Neural cell (in vitro differentiated cells): ENCODE measurements at regions not wholly inside any gene's neighbourhood (a gene's known extent, or its start where the extent isn't known, plus 50 kb on each side); places are given as distances from the start of the nearest gene placed in this dataset.

Experiments
- H2AFZ ChIP-seq: fragments of 200-600, 300-800 bp; sonication (generic), shearing (Covaris generic); 2 replicates; pipeline ENCODE4 v1.6.0; 2014; ENCODE audit warnings: low read depth, mild to moderate bottlenecking, antibody characterized with exemption, low read length, moderate library complexity
- H3F3A ChIP-seq: fragments of 200-600 bp; shearing (Covaris generic); 2 replicates; pipeline ENCODE4 v1.6.1; 2016; ENCODE audit warnings: mild to moderate bottlenecking, moderate library complexity, mixed read lengths, antibody characterized with exemption, low read length; ENCODE audit not compliant: insufficient read depth, poor library complexity, severe bottlenecking
- H3K27ac ChIP-seq: fragments of 200-600, 300-800 bp; sonication (generic), shearing (Covaris generic); 2 replicates; pipeline ENCODE4 v1.5.1; 2014; ENCODE audit warnings: mild to moderate bottlenecking, low read length, moderate library complexity
- H3K27me3 ChIP-seq: fragments of 300-800, 200-600 bp; sonication (generic), shearing (Covaris generic); 2 replicates; pipeline ENCODE4 v1.6.0; 2014; ENCODE audit warnings: mild to moderate bottlenecking, low read depth, low read length, moderate library complexity; ENCODE audit not compliant: insufficient read depth
- H3K36me3 ChIP-seq: fragments of 300-800, 200-600 bp; sonication (generic), shearing (Covaris generic); 2 replicates; pipeline ENCODE4 v1.5.1; 2014; ENCODE audit warnings: mild to moderate bottlenecking, antibody characterized with exemption, low read length, moderate library complexity; ENCODE audit not compliant: insufficient read depth
- H3K4me2 ChIP-seq: fragments of 300-800, 200-600 bp; sonication (generic), shearing (Covaris generic); 2 replicates; pipeline ENCODE4 v1.6.0; 2014; ENCODE audit warnings: mild to moderate bottlenecking, low read length
- H3K4me3 ChIP-seq: fragments of 300-800, 200-600 bp; sonication (generic), shearing (Covaris generic); 2 replicates; pipeline ENCODE4 v1.5.1; 2014; ENCODE audit warnings: mild to moderate bottlenecking, low read length, moderate library complexity
- H3K79me2 ChIP-seq: fragments of 200-600 bp; shearing (Covaris generic); replicated peaks from 2 replicates; pipeline ENCODE4 v1.6.0; 2014; ENCODE audit warnings: mild to moderate bottlenecking, low read length, moderate library complexity; ENCODE audit not compliant: insufficient read depth
- H3K9ac ChIP-seq: fragments of 300-800, 200-600 bp; sonication (generic), shearing (Covaris generic); 2 replicates; pipeline ENCODE4 v1.6.1; 2016; ENCODE audit warnings: mild to moderate bottlenecking, low read length, mixed read lengths
- H3K9me2 ChIP-seq: fragments of 200-600 bp; shearing (Covaris generic); 2 replicates; pipeline ENCODE4 v1.6.1; 2016; ENCODE audit warnings: mild to moderate bottlenecking, low read length, mixed read lengths; ENCODE audit not compliant: insufficient read depth
- H3K9me3 ChIP-seq: fragments of 200-600, 300-800 bp; sonication (generic), shearing (Covaris generic); 2 replicates; pipeline ENCODE4 v1.6.1; 2016; ENCODE audit warnings: mild to moderate bottlenecking, mixed run types, low read length, moderate library complexity, mixed read lengths
- H4K20me1 ChIP-seq: fragments of 200-600 bp; shearing (Covaris generic); 2 replicates; pipeline ENCODE4 v1.6.1; 2016; ENCODE audit warnings: mild to moderate bottlenecking, mixed run types; ENCODE audit not compliant: insufficient read depth
- EP300 ChIP-seq: fragments of 450-650 bp; conservative IDR thresholded peaks from 2 replicates; pipeline ENCODE4 v1.6.1; 2014; ENCODE audit warnings: antibody characterized with exemption, mild to moderate bottlenecking, moderate library complexity; ENCODE audit not compliant: poor library complexity, severe bottlenecking
- EZH2 ChIP-seq: fragments of 200-600, 300-800 bp; shearing (Covaris generic), sonication (generic); IDR thresholded peaks from 2 replicates; pipeline ENCODE4 v1.6.1; 2014; ENCODE audit warnings: antibody characterized with exemption, low read length, borderline replicate concordance, mild to moderate bottlenecking; ENCODE audit not compliant: insufficient read depth, poor library complexity, severe bottlenecking
- MXI1 ChIP-seq: fragments of 450-650 bp; conservative IDR thresholded peaks from 2 replicates; pipeline ENCODE4 v1.6.1; 2014; ENCODE audit warnings: antibody characterized with exemption, mild to moderate bottlenecking; ENCODE audit not compliant: poor library complexity, severe bottlenecking
- POLR2AphosphoS5 ChIP-seq: IDR thresholded peaks from 2 replicates; pipeline ENCODE4 v1.6.1; 2012
- RAD21 ChIP-seq: fragments of 450-650 bp; conservative IDR thresholded peaks from 2 replicates; pipeline ENCODE4 v1.6.1; 2014; ENCODE audit warnings: antibody characterized with exemption, mild to moderate bottlenecking, moderate library complexity
- SMC3 ChIP-seq: fragments of 450-650 bp; conservative IDR thresholded peaks from 2 replicates; pipeline ENCODE4 v1.6.1; 2014; ENCODE audit warnings: antibody characterized with exemption, mild to moderate bottlenecking, moderate library complexity; ENCODE audit not compliant: poor library complexity
- TAF1 ChIP-seq: IDR thresholded peaks from 2 replicates; pipeline ENCODE4 v1.6.1; 2012; ENCODE audit warnings: low read depth
- TF ChIP-seq, protein P1 (sequence below): fragments of 450-650 bp; IDR thresholded peaks from 2 replicates; pipeline ENCODE4 v1.5.1; 2014; ENCODE audit warnings: antibody characterized with exemption, mild to moderate bottlenecking, moderate library complexity; ENCODE audit not compliant: poor library complexity, severe bottlenecking
- TF ChIP-seq, protein P2 (sequence below): IDR thresholded peaks from 2 replicates; pipeline ENCODE4 v1.6.1; 2012; ENCODE audit warnings: borderline replicate concordance

DNA sequence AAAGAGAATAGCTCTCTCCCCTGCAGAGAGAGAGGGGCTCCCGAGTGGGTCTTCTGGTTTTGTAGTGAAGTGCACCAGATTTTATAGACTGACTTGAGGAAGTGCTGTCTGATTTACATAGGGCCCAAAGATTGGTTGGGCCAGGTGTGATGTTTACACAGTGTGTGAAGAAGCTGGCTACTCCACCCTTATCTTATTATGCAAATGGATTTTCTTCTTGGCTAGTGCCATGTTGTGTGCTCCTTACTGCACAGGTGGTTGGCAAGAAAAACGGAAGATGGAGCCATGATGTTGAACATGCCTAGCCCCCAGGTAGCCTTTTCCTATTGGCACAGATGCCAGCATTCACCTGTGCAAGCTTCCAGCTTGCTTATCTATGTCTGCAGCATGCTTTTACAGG lies 112.4 kb upstream of the ARHGAP24 start:
- TF ChIP-seq, protein P1, sequence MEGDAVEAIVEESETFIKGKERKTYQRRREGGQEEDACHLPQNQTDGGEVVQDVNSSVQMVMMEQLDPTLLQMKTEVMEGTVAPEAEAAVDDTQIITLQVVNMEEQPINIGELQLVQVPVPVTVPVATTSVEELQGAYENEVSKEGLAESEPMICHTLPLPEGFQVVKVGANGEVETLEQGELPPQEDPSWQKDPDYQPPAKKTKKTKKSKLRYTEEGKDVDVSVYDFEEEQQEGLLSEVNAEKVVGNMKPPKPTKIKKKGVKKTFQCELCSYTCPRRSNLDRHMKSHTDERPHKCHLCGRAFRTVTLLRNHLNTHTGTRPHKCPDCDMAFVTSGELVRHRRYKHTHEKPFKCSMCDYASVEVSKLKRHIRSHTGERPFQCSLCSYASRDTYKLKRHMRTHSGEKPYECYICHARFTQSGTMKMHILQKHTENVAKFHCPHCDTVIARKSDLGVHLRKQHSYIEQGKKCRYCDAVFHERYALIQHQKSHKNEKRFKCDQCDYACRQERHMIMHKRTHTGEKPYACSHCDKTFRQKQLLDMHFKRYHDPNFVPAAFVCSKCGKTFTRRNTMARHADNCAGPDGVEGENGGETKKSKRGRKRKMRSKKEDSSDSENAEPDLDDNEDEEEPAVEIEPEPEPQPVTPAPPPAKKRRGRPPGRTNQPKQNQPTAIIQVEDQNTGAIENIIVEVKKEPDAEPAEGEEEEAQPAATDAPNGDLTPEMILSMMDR: no peak
- TF ChIP-seq EZH2 (no peak), POLR2AphosphoS5 (no peak), SMC3 (no peak), TAF1 (no peak), MXI1 (no peak), EP300 (no peak), RAD21 (no peak)
- TF ChIP-seq, protein P2, sequence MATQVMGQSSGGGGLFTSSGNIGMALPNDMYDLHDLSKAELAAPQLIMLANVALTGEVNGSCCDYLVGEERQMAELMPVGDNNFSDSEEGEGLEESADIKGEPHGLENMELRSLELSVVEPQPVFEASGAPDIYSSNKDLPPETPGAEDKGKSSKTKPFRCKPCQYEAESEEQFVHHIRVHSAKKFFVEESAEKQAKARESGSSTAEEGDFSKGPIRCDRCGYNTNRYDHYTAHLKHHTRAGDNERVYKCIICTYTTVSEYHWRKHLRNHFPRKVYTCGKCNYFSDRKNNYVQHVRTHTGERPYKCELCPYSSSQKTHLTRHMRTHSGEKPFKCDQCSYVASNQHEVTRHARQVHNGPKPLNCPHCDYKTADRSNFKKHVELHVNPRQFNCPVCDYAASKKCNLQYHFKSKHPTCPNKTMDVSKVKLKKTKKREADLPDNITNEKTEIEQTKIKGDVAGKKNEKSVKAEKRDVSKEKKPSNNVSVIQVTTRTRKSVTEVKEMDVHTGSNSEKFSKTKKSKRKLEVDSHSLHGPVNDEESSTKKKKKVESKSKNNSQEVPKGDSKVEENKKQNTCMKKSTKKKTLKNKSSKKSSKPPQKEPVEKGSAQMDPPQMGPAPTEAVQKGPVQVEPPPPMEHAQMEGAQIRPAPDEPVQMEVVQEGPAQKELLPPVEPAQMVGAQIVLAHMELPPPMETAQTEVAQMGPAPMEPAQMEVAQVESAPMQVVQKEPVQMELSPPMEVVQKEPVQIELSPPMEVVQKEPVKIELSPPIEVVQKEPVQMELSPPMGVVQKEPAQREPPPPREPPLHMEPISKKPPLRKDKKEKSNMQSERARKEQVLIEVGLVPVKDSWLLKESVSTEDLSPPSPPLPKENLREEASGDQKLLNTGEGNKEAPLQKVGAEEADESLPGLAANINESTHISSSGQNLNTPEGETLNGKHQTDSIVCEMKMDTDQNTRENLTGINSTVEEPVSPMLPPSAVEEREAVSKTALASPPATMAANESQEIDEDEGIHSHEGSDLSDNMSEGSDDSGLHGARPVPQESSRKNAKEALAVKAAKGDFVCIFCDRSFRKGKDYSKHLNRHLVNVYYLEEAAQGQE: no peak
- no peak overlapping the region for H3K4me3 ChIP-seq
- H3K79me2 ChIP-seq: no peaks in the 10 kb centered on the region
- H4K20me1 ChIP-seq: no peaks in the 10 kb centered on the region
- H3K9me3 ChIP-seq: no peaks in the 10 kb centered on the region
- no peak overlapping the region for H2AFZ ChIP-seq
- no peak overlapping the region for H3K4me2 ChIP-seq
- no peaks in the 10 kb centered on the region for H3F3A ChIP-seq
- no peak overlapping the region for H3K27ac ChIP-seq
- H3K36me3 ChIP-seq: no peaks in the 10 kb centered on the region
- H3K9me2 ChIP-seq: no peaks in the 10 kb centered on the region
- H3K27me3 ChIP-seq: no peaks in the 10 kb centered on the region
- H3K9ac ChIP-seq: no peak overlapping the region

DNA sequence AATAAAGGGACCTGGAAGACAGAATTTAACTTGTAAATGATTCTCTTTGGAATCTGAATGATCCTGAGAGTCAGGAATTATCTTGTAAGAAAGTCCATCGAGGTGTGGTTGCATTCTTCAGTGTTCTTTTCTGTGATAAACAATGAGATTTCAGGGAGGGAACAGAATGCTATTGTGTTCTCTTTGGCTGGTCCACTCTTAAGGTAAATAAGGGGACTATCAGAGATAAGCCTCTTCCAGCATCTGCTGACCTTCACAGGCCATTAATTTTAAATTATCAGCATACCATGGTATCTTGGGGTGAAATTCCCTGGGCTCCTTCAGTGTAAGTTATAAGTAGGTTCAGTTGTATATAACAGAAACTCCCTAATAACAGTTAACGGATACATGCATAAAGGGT lies 107.1 kb upstream of the ARHGAP24 start:
- Histone ChIP-seq H3F3A (no peaks in the 10 kb centered on the region), H3K4me2 (no peak overlapping the region), H4K20me1 (no peaks in the 10 kb centered on the region), H3K27ac (no peak overlapping the region), H3K9me2 (no peaks in the 10 kb centered on the region), H2AFZ (no peak overlapping the region), H3K36me3 (no peaks in the 10 kb centered on the region), H3K27me3 (no peaks in the 10 kb centered on the region), H3K79me2 (no peaks in the 10 kb centered on the region), H3K9me3 (no peaks in the 10 kb centered on the region), H3K9ac (no peak overlapping the region), H3K4me3 (no peak overlapping the region)
- TF ChIP-seq, protein P2: no peak
- no peak for TF ChIP-seq EZH2
- no peak for TF ChIP-seq POLR2AphosphoS5
- TF ChIP-seq MXI1: no peak
